ENCODE measurements at regions not wholly inside any gene's neighbourhood (a gene's known extent, or its start where the extent isn't known, plus 50 kb on each side); places are given as distances from the start of the nearest gene placed in this dataset.

DNA sequence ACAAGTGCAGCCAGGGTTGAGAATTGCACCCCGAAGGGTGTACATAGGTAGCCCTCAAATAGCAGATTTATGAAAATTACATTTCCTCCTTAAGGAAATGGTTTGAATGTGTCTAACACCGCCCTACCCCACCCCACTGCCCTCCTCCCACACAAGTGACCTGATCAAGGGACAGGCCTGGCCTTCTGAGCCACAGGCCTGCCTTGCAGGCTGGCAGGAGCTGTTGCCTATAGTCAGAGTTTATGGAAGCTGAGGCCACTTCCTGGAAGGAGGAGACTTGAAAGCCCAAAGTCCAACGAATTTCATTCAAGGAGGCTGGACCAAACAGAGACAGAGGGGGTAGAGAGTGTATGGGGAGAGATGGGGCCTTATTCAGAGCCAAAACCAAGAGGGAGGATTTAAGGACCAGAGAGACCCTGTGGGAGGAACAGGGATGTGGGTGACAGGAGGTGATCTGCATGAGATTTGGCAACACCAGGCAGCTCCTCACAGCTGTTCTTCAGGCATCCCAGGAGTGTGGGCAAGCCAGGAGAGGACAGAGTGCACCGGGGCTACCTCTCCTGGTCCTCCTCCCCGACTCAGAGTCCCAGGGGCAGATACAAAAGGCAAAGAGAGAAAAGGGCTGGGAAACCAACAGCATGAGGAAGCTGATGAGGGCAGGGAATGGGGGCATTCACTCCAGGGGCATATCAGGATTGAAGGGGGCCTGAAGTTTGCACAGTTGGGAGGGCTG lies 100.4 kb upstream of the HES1 start:
- DNase-seq (ENCODE audit: low read depth, low spot score), result no peak
- RAD21 ChIA-PET (ENCODE audit: low non-redundant PET in 1 of 2, low total read pairs in 2 of 2, uncharacterized antibody in 2 of 2, unreplicated experiment in 2 of 2), result interaction anchor here in 1 of 2 experiments (0.6 kb wide), 1 partner anchor 92 kb away, joined by 3 read pairs; no protein-coding TSS in a partner anchor
- Histone ChIP-seq H3K4me1 (ENCODE audit: control insufficient read depth in 1 of 2, insufficient read depth in 2 of 2, low read length in 2 of 2) (peaks cover 0 to 11% of the 10 kb centered on the region in 2 experiments; a peak in 2 of 4 replicates), H3K27ac (ENCODE audit: low read depth, low read length) (no peak overlapping the region), H3K79me2 (ENCODE audit: insufficient read depth, low read length) (no peaks in the 10 kb centered on the region), H3K9me2 (ENCODE audit: insufficient read depth) (no peaks in the 10 kb centered on the region), H3K36me3 (ENCODE audit: control insufficient read depth in 1 of 2, insufficient read depth in 2 of 2, low read length in 2 of 2) (no peaks in the 10 kb centered on the region), H3K9me3 (ENCODE audit: control insufficient read depth in 1 of 2, insufficient read depth in 1 of 2, low read depth in 1 of 2, low read length in 2 of 2) (no peaks in the 10 kb centered on the region), H2AFZ (ENCODE audit: low read depth, low read length, poor library complexity, severe bottlenecking) (no peak overlapping the region), H3K4me3 (replicated peaks in 1 of 2; ENCODE audit: low read depth in 1 of 2, low read length in 2 of 2) (no peak overlapping the region), H4K20me1 (ENCODE audit: insufficient read depth) (no peaks in the 10 kb centered on the region), H3K27me3 (ENCODE audit: insufficient read depth, low read length) (no peaks in the 10 kb centered on the region), H3K9ac (ENCODE audit: low read length) (no peak overlapping the region), H3K4me2 (ENCODE audit: low read length) (no peak overlapping the region; the same call in 1 of the 2 replicates)
- no TSS peak for BruUV-seq (replicated peaks)
- TF ChIP-seq ZFX (IDR thresholded peaks at IDR 0.05) (no peak), SP1 (IDR thresholded peaks at IDR 0.05; ENCODE audit: low read depth) (no peak), EZH2 (IDR thresholded peaks at IDR 0.05) (no peak)
- TF ChIP-seq, protein P1, sequence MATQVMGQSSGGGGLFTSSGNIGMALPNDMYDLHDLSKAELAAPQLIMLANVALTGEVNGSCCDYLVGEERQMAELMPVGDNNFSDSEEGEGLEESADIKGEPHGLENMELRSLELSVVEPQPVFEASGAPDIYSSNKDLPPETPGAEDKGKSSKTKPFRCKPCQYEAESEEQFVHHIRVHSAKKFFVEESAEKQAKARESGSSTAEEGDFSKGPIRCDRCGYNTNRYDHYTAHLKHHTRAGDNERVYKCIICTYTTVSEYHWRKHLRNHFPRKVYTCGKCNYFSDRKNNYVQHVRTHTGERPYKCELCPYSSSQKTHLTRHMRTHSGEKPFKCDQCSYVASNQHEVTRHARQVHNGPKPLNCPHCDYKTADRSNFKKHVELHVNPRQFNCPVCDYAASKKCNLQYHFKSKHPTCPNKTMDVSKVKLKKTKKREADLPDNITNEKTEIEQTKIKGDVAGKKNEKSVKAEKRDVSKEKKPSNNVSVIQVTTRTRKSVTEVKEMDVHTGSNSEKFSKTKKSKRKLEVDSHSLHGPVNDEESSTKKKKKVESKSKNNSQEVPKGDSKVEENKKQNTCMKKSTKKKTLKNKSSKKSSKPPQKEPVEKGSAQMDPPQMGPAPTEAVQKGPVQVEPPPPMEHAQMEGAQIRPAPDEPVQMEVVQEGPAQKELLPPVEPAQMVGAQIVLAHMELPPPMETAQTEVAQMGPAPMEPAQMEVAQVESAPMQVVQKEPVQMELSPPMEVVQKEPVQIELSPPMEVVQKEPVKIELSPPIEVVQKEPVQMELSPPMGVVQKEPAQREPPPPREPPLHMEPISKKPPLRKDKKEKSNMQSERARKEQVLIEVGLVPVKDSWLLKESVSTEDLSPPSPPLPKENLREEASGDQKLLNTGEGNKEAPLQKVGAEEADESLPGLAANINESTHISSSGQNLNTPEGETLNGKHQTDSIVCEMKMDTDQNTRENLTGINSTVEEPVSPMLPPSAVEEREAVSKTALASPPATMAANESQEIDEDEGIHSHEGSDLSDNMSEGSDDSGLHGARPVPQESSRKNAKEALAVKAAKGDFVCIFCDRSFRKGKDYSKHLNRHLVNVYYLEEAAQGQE (IDR thresholded peaks at IDR 0.05; ENCODE audit: low read depth), result no peak
- CTCF ChIA-PET, result no interaction called here
- POLR2A ChIA-PET, result no interaction called here
- no peak for ATAC-seq
- intact Hi-C loops (cut with micrococcal nuclease), result no loop called here

- intact Hi-C loops (cut with micrococcal nuclease), result no loop called here
- Histone ChIP-seq H3K4me2 (ENCODE audit: low read length) (no peak overlapping the region), H3K79me2 (ENCODE audit: insufficient read depth, low read length) (no peaks in the 10 kb centered on the region), H3K9ac (ENCODE audit: low read length) (no peak overlapping the region), H3K4me3 (replicated peaks in 1 of 2; ENCODE audit: low read depth in 1 of 2, low read length in 2 of 2) (no peak overlapping the region), H4K20me1 (ENCODE audit: insufficient read depth) (no peaks in the 10 kb centered on the region), H3K9me2 (ENCODE audit: insufficient read depth) (no peaks in the 10 kb centered on the region), H2AFZ (ENCODE audit: low read depth, low read length, poor library complexity, severe bottlenecking) (no peak overlapping the region), H3K9me3 (ENCODE audit: control insufficient read depth in 1 of 2, insufficient read depth in 1 of 2, low read depth in 1 of 2, low read length in 2 of 2) (no peaks in the 10 kb centered on the region), H3K27me3 (ENCODE audit: insufficient read depth, low read length) (no peaks in the 10 kb centered on the region), H3K36me3 (ENCODE audit: control insufficient read depth in 1 of 2, insufficient read depth in 2 of 2, low read length in 2 of 2) (no peaks in the 10 kb centered on the region), H3K27ac (ENCODE audit: low read depth, low read length) (no peak overlapping the region), H3K4me1 (ENCODE audit: control insufficient read depth in 1 of 2, insufficient read depth in 2 of 2, low read length in 2 of 2) (peaks cover 0 to 9% of the 10 kb centered on the region in 2 experiments; a peak in 2 of 4 replicates)
- POLR2A ChIA-PET, result no interaction called here
- RAD21 ChIA-PET (ENCODE audit: low non-redundant PET in 1 of 2, low total read pairs in 2 of 2, uncharacterized antibody in 2 of 2, unreplicated experiment in 2 of 2), result no interaction called here
- TF ChIP-seq RAD21 (IDR thresholded peaks at IDR 0.05; ENCODE audit: low read depth) (no peak), ZFX (IDR thresholded peaks at IDR 0.05) (no peak), TCF7L2 (IDR thresholded peaks at IDR 0.05; ENCODE audit: borderline replicate concordance, extremely low read depth, insufficient read depth, insufficient read length) (no peak), EZH2phosphoT487 (IDR thresholded peaks at IDR 0.05; ENCODE audit: borderline replicate concordance) (no peak), ELF1 (IDR thresholded peaks at IDR 0.05; ENCODE audit: borderline replicate concordance, low read depth) (no peak), ZNF274 (IDR thresholded peaks at IDR 0.05; ENCODE audit: low read depth, low read length) (no peak)
- TF ChIP-seq, protein P1 (IDR thresholded peaks at IDR 0.05; ENCODE audit: low read depth), result no peak
- no TSS peak for BruUV-seq (replicated peaks)
- CTCF ChIA-PET, result no interaction called here
- no peak for DNase-seq (ENCODE audit: low read depth, low spot score)
- no peak for ATAC-seq
Measured at GRCh38 chr3:194036842-194037241, 99.1 kb upstream of the HES1 start.
